GM19372 (cell line): ENCODE measurements at regions not wholly inside any gene's neighbourhood (a gene's known extent, or its start where the extent isn't known, plus 50 kb on each side); places are given as distances from the start of the nearest gene placed in this dataset.
"Not testable (repeated sequence)": the region's sequence is repeated elsewhere in the genome, so short reads cannot be mapped to it uniquely, and the experiment has no call there.

ENCODE experiments used
- ATAC-seq: cut with Tn5 transposase; IDR thresholded peaks from one replicate; pipeline ENCODE4 v1.9.1; 2021; ENCODE audit warnings: mild to moderate bottlenecking, low read depth, moderate library complexity; ENCODE audit not compliant: unreplicated experiment

GRCh38 chr5:101785090-101785489 lies 511.0 kb downstream of the SLCO4C1 start:
- ATAC-seq: no peak

- ATAC-seq: no peak
Observed at GRCh38 chr5:101783241-101784013, 512.7 kb downstream of the SLCO4C1 start.

- ATAC-seq: no peak
Observed at GRCh38 chr5:101782352-101783103, 513.6 kb downstream of the SLCO4C1 start.

- ATAC-seq: no peak
Observed at GRCh38 chr5:101751105-101751504, 545.0 kb downstream of the SLCO4C1 start.

GRCh38 chr5:101743000-101743399 lies 553.1 kb downstream of the SLCO4C1 start:
- ATAC-seq: not testable (repeated sequence)

- no peak for ATAC-seq
Observed at GRCh38 chr5:101728933-101729332, 567.2 kb downstream of the SLCO4C1 start.

GRCh38 chr5:101721543-101721942 lies 574.5 kb downstream of the SLCO4C1 start:
- ATAC-seq: no peak

- no peak for ATAC-seq
Observed at GRCh38 chr5:101720033-101720432, 576.1 kb downstream of the SLCO4C1 start.

- no peak for ATAC-seq
Observed at GRCh38 chr5:101717721-101718120, 578.4 kb downstream of the SLCO4C1 start.

- no peak for ATAC-seq
Observed at GRCh38 chr5:101716941-101717340, 579.1 kb downstream of the SLCO4C1 start.

GRCh38 chr5:101715790-101716189 lies 580.3 kb downstream of the SLCO4C1 start:
- ATAC-seq: not testable (repeated sequence)

GRCh38 chr5:101689306-101689705 lies 606.8 kb downstream of the SLCO4C1 start:
- no peak for ATAC-seq

GRCh38 chr5:101688156-101688555 lies 607.9 kb downstream of the SLCO4C1 start:
- ATAC-seq: no peak

- ATAC-seq: no peak
Observed at GRCh38 chr5:101687349-101687985, 608.6 kb downstream of the SLCO4C1 start.

GRCh38 chr5:101686536-101687157 lies 609.4 kb downstream of the SLCO4C1 start:
- no peak for ATAC-seq

GRCh38 chr5:101679816-101680215 lies 616.3 kb downstream of the SLCO4C1 start:
- no peak for ATAC-seq

GRCh38 chr5:101678481-101679193 lies 617.4 kb downstream of the SLCO4C1 start:
- ATAC-seq: peak; percentile 76

GRCh38 chr5:101677961-101678360 lies 618.1 kb downstream of the SLCO4C1 start:
- ATAC-seq: no peak

- no peak for ATAC-seq
Observed at GRCh38 chr5:101676646-101677045, 619.4 kb downstream of the SLCO4C1 start.

- no peak for ATAC-seq
Observed at GRCh38 chr5:101675510-101676219, 620.4 kb downstream of the SLCO4C1 start.
